AG04450 (cell line): ENCODE measurements at regions not wholly inside any gene's neighbourhood (a gene's known extent, or its start where the extent isn't known, plus 50 kb on each side); places are given as distances from the start of the nearest gene placed in this dataset.

ENCODE experiments used
- CTCF ChIA-PET: fragments of 300-600, 350-600 bp; formaldehyde crosslinking; extraction: SDS; loops from one replicate; lab custom pipeline; 2022; ENCODE audit warnings: antibody characterized with exemption, inconsistent platforms; lab: Charles Lee
- POLR2A ChIA-PET: fragments of 350-600 bp; formaldehyde crosslinking; extraction: SDS; loops from one replicate; lab custom pipeline; 2021; ENCODE audit warnings: antibody characterized with exemption, inconsistent platforms; lab: Yijun Ruan, JAX
- DNase-seq: peaks from one replicate; pipeline ENCODE4 v3.0.0-alpha.2; 2011; ENCODE audit warnings: low read depth, low spot score
- H3K27ac ChIP-seq: one replicate; pipeline ENCODE4 v1.5.1; 2012; ENCODE audit warnings: low read depth, low read length, control low read depth
- H3K27me3 ChIP-seq: one replicate; pipeline ENCODE4 v1.6.0; 2012; ENCODE audit warnings: low read length; ENCODE audit not compliant: control insufficient read depth, insufficient read depth
- H3K4me3 ChIP-seq: 2 replicates; pipeline ENCODE4 v1.5.1; 2011; ENCODE audit warnings: mild to moderate bottlenecking, low read depth, low read length, control low read depth
- H3K9me3 ChIP-seq: 2 replicates; pipeline ENCODE4 v1.5.1; 2012; ENCODE audit warnings: low read length; ENCODE audit not compliant: control insufficient read depth, insufficient read depth
- CTCF ChIP-seq: IDR thresholded peaks from 2 replicates; pipeline ENCODE4 v1.5.1; 2011; ENCODE audit warnings: low read depth, low read length, control low read depth, inconsistent platforms

GRCh38 chr3:135788978-135789377 lies 176.6 kb upstream of the PPP2R3A start:
- no peak for DNase-seq
- POLR2A ChIA-PET: no interaction called here
- CTCF ChIA-PET: no interaction called here
- Histone ChIP-seq H3K27ac (no peak overlapping the region), H3K4me3 (no peak overlapping the region), H3K27me3 (no peaks in the 10 kb centered on the region), H3K9me3 (no peaks in the 10 kb centered on the region)
- TF ChIP-seq CTCF: no peak

DNA sequence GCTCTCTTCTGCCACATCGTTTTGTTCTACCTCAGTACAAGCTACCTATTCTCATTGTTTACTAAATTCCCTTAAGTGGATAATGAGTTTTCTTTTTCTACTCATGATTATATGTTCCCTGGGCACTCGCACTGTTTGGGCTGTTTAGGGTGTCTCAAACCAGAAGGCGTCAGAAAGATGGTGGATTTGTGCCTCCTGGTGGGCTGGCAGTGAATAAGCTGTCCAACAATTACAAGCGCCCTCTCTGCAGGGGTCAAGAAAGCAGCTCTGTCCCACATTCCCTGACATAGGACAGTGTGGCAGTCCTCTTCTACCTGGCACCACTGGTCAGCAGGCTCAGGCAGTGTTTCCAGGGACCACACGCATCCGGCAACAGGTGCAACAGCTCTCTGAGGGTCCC lies 173.4 kb upstream of the PPP2R3A start:
- Histone ChIP-seq H3K27ac (no peak overlapping the region), H3K4me3 (no peak overlapping the region), H3K9me3 (no peaks in the 10 kb centered on the region), H3K27me3 (no peaks in the 10 kb centered on the region)
- no peak for DNase-seq
- no peak for TF ChIP-seq CTCF
- ChIA-PET POLR2A (no interaction called here), CTCF (no interaction called here)

GRCh38 chr3:135792858-135793475 lies 172.6 kb upstream of the PPP2R3A start:
- H3K27ac ChIP-seq: no peak overlapping the region
- POLR2A ChIA-PET: no interaction called here
- CTCF ChIA-PET: no interaction called here
- no peaks in the 10 kb centered on the region for H3K27me3 ChIP-seq
- no peak for DNase-seq
- H3K9me3 ChIP-seq: no peaks in the 10 kb centered on the region
- no peak for TF ChIP-seq CTCF
- H3K4me3 ChIP-seq: no peak overlapping the region

DNA sequence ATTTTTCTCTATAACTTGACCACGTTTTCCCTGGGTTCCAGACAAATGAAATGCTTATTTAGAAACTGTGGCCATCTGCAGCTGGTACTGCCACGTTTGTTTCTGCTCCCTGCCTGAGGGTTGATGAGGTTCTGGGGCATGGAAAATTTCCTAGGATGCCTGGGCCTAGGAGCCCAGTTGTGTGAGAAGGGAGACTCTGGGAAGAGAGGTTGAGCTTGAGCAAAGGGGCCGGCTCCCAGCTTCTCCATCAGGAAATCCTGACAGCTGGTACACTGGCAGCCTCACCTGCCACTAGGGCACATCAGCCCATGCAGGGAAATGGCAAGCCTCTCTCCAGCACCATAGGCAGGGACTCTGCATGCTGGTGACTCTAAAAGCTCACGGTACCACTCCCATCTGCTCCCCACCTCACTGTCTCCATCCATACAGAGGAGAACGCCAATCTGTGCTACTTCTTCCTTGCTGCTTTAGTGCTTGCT lies 165.4 kb upstream of the PPP2R3A start:
- Histone ChIP-seq H3K9me3 (no peaks in the 10 kb centered on the region), H3K4me3 (no peak overlapping the region), H3K27me3 (no peaks in the 10 kb centered on the region), H3K27ac (no peak overlapping the region)
- no peak for DNase-seq
- ChIA-PET POLR2A (no interaction called here), CTCF (no interaction called here)
- no peak for TF ChIP-seq CTCF

DNA sequence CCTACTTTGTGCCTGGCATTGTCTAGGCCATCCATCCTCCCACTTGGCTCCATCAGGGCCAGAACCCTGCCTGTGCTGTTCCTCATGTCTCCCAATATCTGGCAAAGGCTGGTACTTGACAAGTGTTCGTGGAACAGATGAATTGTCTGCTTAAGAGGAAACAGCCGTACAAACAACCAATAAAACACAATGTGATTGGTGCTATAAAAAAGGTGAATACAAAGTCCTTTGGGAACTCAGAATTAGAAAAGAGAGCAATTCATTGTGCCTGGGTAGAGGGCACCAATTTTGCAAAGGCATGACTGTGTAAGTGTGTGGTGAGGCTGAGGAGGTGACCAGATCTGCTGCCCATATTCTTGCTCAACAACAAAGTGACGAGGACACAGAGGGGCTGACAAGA lies 164.5 kb upstream of the PPP2R3A start:
- no peak overlapping the region for H3K27ac ChIP-seq
- no peak overlapping the region for H3K4me3 ChIP-seq
- H3K9me3 ChIP-seq: no peaks in the 10 kb centered on the region
- POLR2A ChIA-PET: no interaction called here
- CTCF ChIA-PET: no interaction called here
- H3K27me3 ChIP-seq: no peaks in the 10 kb centered on the region
- no peak for DNase-seq
- no peak for TF ChIP-seq CTCF
